HepG2 (cell line): ENCODE measurements at regions not wholly inside any gene's neighbourhood (a gene's known extent, or its start where the extent isn't known, plus 50 kb on each side); places are given as distances from the start of the nearest gene placed in this dataset.
A peak's percentile ranks its signal among the peaks of the same experiment; 100 is the strongest.

Experiments used
- ATAC-seq: fragments of 200-7000 bp; cut with Tn5 transposase; 3 replicates; pipeline ENCODE4 v1.9.1; 2020; ENCODE audit warnings: mild to moderate bottlenecking, moderate library complexity
- BruUV-seq: library from RNA; stranded (reverse); fragments of 400-500 nt; replicated peaks from 2 replicates; lab custom pipeline; 2021; lab: Mats Ljungman, UMichigan
- CTCF ChIA-PET: fragments of 300-600 bp; formaldehyde crosslinking; extraction: SDS; loops from one replicate; lab custom pipeline; 2021; ENCODE audit warnings: low total read pairs, inconsistent platforms, low intra/inter-chr PET ratio; lab: Yijun Ruan, JAX
- POLR2A ChIA-PET: fragments of 350-600 bp; sonication (Branson Sonifier 250); formaldehyde crosslinking; loops from one replicate; lab custom pipeline; 2020; ENCODE audit warnings: antibody characterized with exemption, inconsistent platforms; lab: Yijun Ruan, JAX
- DNase-seq: peaks from one replicate; pipeline ENCODE4 v3.0.0-alpha.2; 2015; ENCODE audit warnings: low spot score
- FAIRE-seq: peaks from 3 replicates; lab custom pipeline; 2011; peaks lifted over from hg19 to GRCh38; lab: Jason Lieb, UNC
- H2AFZ ChIP-seq: one replicate; pipeline ENCODE4 v1.6.1; 2011; ENCODE audit warnings: low read length, inconsistent platforms
- H3K27ac ChIP-seq: fragments of 300-600 bp; 3 replicates; pipeline ENCODE4 v1.8.0; 2011; ENCODE audit warnings: mixed run types, mild to moderate bottlenecking, mixed read lengths, low read length, inconsistent platforms; ENCODE audit not compliant: insufficient read depth; ENCODE audit errors: extremely low read length
- H3K27me3 ChIP-seq, 2 experiments: fragments of 200-600 bp in 1 of 2; 2 replicates in 1 of 2; 3 replicates in 1 of 2; pipeline versions ENCODE4 v1.6.0 to v1.8.0; 2011; ENCODE audit warnings: low read length in 2 of 2, mild to moderate bottlenecking in 2 of 2, moderate library complexity in 2 of 2, inconsistent platforms in 1 of 2; ENCODE audit not compliant: insufficient read depth in 2 of 2, control insufficient read depth in 1 of 2
- H3K36me3 ChIP-seq, 2 experiments: fragments of 200-600 bp in 1 of 2; replicated peaks in 1 of 2; 2 replicates in 1 of 2; 3 replicates in 1 of 2; pipeline versions ENCODE4 v1.5.1 to v1.8.0; 2011; ENCODE audit warnings: low read length in 2 of 2, inconsistent platforms in 1 of 2; ENCODE audit not compliant: insufficient read depth in 2 of 2, control insufficient read depth in 1 of 2
- H3K4me1 ChIP-seq: 2 replicates; pipeline ENCODE4 v1.5.1; 2012; ENCODE audit warnings: low read length, inconsistent platforms; ENCODE audit not compliant: insufficient read depth
- H3K4me2 ChIP-seq: 2 replicates; pipeline ENCODE4 v1.6.0; 2011; ENCODE audit warnings: low read depth, low read length, inconsistent platforms
- H3K4me3 ChIP-seq, 3 experiments: fragments of 200-600 bp in 1 of 3; sonication (generic), shearing (Covaris generic) in 1 of 3; replicated peaks in 1 of 3; 2 replicates each; pipeline ENCODE4 v1.5.1; 2011 to 2016; ENCODE audit warnings: low read length in 3 of 3, inconsistent platforms in 2 of 3, low read depth in 2 of 3, mild to moderate bottlenecking in 2 of 3, control low read depth in 1 of 3, mixed read lengths in 1 of 3; ENCODE audit not compliant: insufficient read depth in 1 of 3
- H3K79me2 ChIP-seq: one replicate; pipeline ENCODE4 v1.6.1; 2011; ENCODE audit warnings: low read length, inconsistent platforms; ENCODE audit not compliant: insufficient read depth
- H3K9ac ChIP-seq: 2 replicates; pipeline ENCODE4 v1.6.0; 2011; ENCODE audit warnings: mild to moderate bottlenecking, low read depth, low read length, inconsistent platforms; ENCODE audit not compliant: insufficient read depth
- H3K9me3 ChIP-seq: 2 replicates; pipeline ENCODE4 v1.5.1; 2012; ENCODE audit warnings: mild to moderate bottlenecking, low read length
- H4K20me1 ChIP-seq: 2 replicates; pipeline ENCODE4 v1.6.0; 2011; ENCODE audit warnings: inconsistent platforms, mild to moderate bottlenecking, low read length, moderate library complexity; ENCODE audit not compliant: insufficient read depth
- HNRNPH1 ChIP-seq: fragments of 200-400 bp; formaldehyde crosslinking; optimal IDR thresholded peaks from 2 replicates; pipeline ENCODE3; 2017; ENCODE audit warnings: mild to moderate bottlenecking, low read depth, low read length
- MAFF ChIP-seq: IDR thresholded peaks from 2 replicates; pipeline ENCODE4 v1.6.1; 2011; ENCODE audit warnings: low read depth, low read length, improper control_type of control experiment
- MAFK ChIP-seq, 2 experiments: IDR thresholded peaks in 1 of 2; conservative IDR thresholded peaks in 1 of 2; 2 replicates each; pipeline ENCODE4 v1.6.1; 2011; ENCODE audit warnings: improper control_type of control experiment in 2 of 2, low read length in 2 of 2
- ZMYM4 ChIP-seq: sonication (generic); formaldehyde crosslinking; IDR thresholded peaks from 2 replicates; pipeline ENCODE4 v1.8.1; 2023; ENCODE audit warnings: mild to moderate bottlenecking, missing genetic modification reagents
- ZNF276 ChIP-seq: sonication (generic); formaldehyde crosslinking; IDR thresholded peaks from 2 replicates; pipeline ENCODE4 v1.4.0; 2020; ENCODE audit warnings: mild to moderate bottlenecking, low read depth, missing genetic modification reagents
- ZNF740 ChIP-seq: sonication (generic); formaldehyde crosslinking; IDR thresholded peaks from 2 replicates; pipeline ENCODE4 v1.4.0; 2020; ENCODE audit warnings: missing genetic modification reagents
- WGBS: methylation state at CpG from one replicate; pipeline ENCODE4 v1.1.6; 2017; ENCODE audit warnings: low lambda C conversion rate; 5-methylcytosine and 5-hydroxymethylcytosine counted together
- in situ Hi-C: cut with HindIII; loops from 2 replicates; pipeline ENCODE4 v1.10.0; 2017; ENCODE audit warnings: low pct_unique_long_range_greater_than_20kb; ENCODE audit not compliant: extremely low pct_ligation_motif_present
- intact Hi-C: fragments of 100-400 bp; cut with micrococcal nuclease; formaldehyde crosslinking; loops from one replicate; pipeline ENCODE4 v1.10.0; 2022; ENCODE audit not compliant: unreplicated experiment
- TF ChIP-seq, protein P1 (sequence below): sonication (generic); formaldehyde crosslinking; IDR thresholded peaks from 2 replicates; pipeline ENCODE4 v1.8.0; 2022; ENCODE audit warnings: mild to moderate bottlenecking, missing genetic modification reagents, borderline replicate concordance
- TF ChIP-seq, protein P2 (sequence below): IDR thresholded peaks from 2 replicates; pipeline ENCODE4 v1.6.1; 2016; ENCODE audit warnings: low read depth, control low read depth

GRCh38 chr5:5739490-5739945 lies 317.0 kb downstream of the ICE1 start:
- CTCF ChIA-PET = no interaction called here
- FAIRE-seq = no peak
- POLR2A ChIA-PET = no interaction called here

DNA sequence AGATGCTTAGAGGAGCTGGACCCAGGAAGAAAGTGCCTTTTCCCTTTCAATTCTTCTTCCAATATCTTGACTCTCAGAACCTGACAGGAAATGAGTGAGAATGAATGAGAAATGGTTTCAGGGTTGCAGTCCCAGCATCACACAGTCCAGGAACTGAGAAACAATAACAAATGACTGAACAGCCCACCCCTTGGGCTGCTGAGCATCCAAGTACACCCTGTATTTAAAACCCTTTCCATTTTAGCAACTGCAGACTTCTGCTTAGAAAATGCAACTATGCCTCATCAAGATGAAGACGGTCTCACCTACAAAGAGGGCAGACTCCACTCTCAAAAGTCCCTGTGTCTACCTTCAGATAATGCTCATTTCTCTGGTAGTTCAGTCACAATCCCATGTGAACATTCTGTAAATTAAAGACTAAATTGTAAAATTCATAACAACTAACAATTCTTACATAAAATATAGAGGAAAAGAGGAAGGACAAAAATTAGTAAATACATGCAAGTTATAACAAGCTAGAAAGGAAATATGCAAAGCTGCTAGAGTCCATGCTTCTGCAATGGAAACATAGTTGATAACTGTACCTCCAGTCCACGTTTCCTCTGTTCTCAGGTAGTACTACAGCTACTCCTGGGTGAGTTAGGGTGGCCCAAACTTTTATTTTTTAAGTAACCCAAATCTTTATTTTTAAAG lies 316.5 kb downstream of the ICE1 start:
- intact Hi-C loops (no loop called here), in situ Hi-C loops (no loop called here)
- H3K4me3 ChIP-seq = no peak overlapping the region
- 4% methylated on average over 2 of the region's 2 CpGs for WGBS
- no peaks in the 10 kb centered on the region for H3K79me2 ChIP-seq
- H3K4me1 ChIP-seq = no peaks in the 10 kb centered on the region
- H3K27ac ChIP-seq = no peak overlapping the region
- no peak overlapping the region for H3K9ac ChIP-seq
- H3K4me2 ChIP-seq = no peak overlapping the region
- ChIA-PET CTCF (no interaction called here), POLR2A (no interaction called here)
- BruUV-seq = no TSS peak
- DNase-seq = no peak
- H4K20me1 ChIP-seq = no peaks in the 10 kb centered on the region
- FAIRE-seq = no peak
- peaks cover 13% of the 10 kb centered on the region for H3K9me3 ChIP-seq
- no peaks in the 10 kb centered on the region for H3K36me3 ChIP-seq
- H3K27me3 ChIP-seq = no peaks in the 10 kb centered on the region; a peak in 1 of 5 replicates
- H2AFZ ChIP-seq = no peak overlapping the region
- ATAC-seq = no peak
- TF ChIP-seq ZNF740 (no peak), HNRNPH1 (no peak), ZNF276 (CRISPR knock-in tag) (no peak)
- TF ChIP-seq, protein P1, sequence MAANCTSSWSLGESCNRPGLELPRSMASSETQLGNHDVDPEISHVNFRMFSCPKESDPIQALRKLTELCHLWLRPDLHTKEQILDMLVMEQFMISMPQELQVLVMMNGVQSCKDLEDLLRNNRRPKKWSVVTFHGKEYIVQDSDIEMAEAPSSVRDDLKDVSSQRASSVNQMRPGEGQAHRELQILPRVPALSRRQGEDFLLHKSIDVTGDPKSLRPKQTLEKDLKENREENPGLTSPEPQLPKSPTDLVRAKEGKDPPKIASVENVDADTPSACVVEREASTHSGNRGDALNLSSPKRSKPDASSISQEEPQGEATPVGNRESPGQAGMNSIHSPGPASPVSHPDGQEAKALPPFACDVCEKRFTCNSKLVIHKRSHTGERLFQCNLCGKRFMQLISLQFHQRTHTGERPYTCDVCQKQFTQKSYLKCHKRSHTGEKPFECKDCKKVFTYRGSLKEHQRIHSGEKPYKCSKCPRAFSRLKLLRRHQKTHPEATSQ (CRISPR knock-in tag) = no peak

More at GRCh38 chr5:5739490-5739945, 317.0 kb downstream of the ICE1 start:
- Histone ChIP-seq H3K4me2 (no peak overlapping the region), H3K9ac (no peak overlapping the region), H3K36me3 (no peaks in the 10 kb centered on the region), H4K20me1 (no peaks in the 10 kb centered on the region), H3K4me1 (no peaks in the 10 kb centered on the region), H3K4me3 (no peak overlapping the region), H3K79me2 (no peaks in the 10 kb centered on the region), H3K27ac (no peak overlapping the region), H2AFZ (no peak overlapping the region), H3K9me3 (peaks cover 19% of the 10 kb centered on the region), H3K27me3 (no peaks in the 10 kb centered on the region; a peak in 1 of 5 replicates)
- intact Hi-C loops = no loop called here
- BruUV-seq = no TSS peak
- in situ Hi-C loops = no loop called here
- no peak for ATAC-seq
- TF ChIP-seq MAFF = peak; percentile 89
- TF ChIP-seq ZMYM4 (CRISPR knock-in tag) = no peak
- TF ChIP-seq, protein P2, sequence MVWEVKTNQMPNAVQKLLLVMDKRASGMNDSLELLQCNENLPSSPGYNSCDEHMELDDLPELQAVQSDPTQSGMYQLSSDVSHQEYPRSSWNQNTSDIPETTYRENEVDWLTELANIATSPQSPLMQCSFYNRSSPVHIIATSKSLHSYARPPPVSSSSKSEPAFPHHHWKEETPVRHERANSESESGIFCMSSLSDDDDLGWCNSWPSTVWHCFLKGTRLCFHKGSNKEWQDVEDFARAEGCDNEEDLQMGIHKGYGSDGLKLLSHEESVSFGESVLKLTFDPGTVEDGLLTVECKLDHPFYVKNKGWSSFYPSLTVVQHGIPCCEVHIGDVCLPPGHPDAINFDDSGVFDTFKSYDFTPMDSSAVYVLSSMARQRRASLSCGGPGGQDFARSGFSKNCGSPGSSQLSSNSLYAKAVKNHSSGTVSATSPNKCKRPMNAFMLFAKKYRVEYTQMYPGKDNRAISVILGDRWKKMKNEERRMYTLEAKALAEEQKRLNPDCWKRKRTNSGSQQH (CRISPR knock-in tag) = no peak
- peak; percentile 82 to 92 for TF ChIP-seq MAFK (conservative IDR thresholded peaks at IDR 0.05 in 1 of 2, IDR thresholded peaks at IDR 0.05 in 1 of 2; ENCODE audit: low read length in 2 of 2)
- 0% methylated on average over 3 of the region's 3 CpGs for WGBS
- DNase-seq = no peak
